MV-4-11 (cell line): ENCODE measurements at regions not wholly inside any gene's neighbourhood (a gene's known extent, or its start where the extent isn't known, plus 50 kb on each side); places are given as distances from the start of the nearest gene placed in this dataset.

ENCODE experiments used
- DNase-seq: peaks from one replicate; lab custom pipeline; 2025; lab: John Stamatoyannopoulos, UW

DNA sequence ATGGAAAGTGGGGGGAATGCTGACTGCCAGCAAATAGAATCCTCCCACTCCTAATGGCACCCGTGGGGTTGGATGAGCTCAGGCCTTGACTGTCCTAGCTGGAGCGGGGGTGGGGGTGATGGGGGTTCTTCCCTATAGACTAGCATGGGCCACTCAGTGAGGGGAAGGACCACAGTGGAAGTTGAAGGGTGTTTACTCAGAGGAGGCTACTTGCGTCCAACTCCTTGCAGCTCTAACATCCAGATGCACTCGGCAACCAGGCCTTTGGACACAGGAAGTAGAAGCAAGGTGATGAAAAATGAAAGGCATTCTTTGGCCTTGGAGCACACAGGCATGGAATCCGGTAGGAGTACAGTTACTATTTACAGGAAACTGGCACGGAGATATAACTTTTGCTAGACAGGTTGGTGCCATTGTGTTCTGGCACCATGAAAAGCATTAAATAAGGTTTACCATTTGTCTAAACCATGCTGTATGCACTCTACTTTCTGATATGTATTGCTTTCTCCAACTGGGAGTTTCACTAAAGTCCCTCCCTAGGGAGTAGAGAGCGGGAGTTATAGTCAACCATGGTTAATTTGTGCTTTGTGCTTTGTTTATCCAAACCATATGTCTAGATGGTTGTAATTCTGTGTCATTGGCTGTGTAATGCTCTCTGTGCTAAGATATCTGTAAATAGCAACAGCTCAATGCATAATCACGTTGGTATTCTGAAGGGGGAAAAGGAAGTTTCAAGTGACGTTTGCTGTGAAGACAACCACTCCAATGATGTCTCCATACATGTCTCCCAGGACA lies 125.3 kb downstream of the TSHZ3 start:
- no peak for DNase-seq

DNA sequence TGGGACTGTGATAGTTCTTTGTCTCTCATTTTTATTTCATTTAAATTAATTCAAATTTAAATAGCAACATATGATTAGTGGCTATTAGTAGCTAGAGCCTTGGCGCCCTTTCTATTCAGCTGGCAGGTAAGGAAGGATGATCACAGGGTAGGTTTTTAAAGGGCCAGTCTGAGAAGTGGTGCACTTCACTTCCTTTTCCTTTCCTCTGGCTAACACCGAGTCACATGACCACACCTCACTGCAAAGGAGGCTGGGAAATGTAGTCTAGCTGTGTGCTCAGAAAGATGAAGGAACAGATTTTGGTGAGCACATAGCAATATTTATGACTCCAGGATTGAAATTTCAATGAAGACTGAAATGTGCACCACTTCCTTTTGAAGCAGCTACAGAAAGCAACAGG lies 128.7 kb downstream of the TSHZ3 start:
- peak; percentile 78 for DNase-seq

DNA sequence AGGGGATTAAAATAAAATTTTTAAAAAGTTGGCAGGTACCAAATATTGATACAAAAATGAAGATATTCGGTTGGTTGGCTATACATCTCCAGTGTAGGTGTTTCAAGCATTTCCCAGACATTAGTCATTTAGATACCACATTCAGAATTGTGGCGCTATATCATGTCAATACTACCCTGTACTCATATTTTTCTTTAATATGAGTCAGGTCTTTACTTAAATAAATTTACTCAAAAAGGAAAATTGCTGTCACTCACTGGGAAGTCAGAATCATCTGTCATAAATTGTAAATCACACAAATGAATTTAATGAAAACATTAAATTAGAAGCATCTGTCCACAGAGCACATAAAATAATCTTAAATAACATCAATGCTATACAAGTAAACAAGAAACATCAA lies 134.2 kb downstream of the TSHZ3 start:
- no peak for DNase-seq

DNA sequence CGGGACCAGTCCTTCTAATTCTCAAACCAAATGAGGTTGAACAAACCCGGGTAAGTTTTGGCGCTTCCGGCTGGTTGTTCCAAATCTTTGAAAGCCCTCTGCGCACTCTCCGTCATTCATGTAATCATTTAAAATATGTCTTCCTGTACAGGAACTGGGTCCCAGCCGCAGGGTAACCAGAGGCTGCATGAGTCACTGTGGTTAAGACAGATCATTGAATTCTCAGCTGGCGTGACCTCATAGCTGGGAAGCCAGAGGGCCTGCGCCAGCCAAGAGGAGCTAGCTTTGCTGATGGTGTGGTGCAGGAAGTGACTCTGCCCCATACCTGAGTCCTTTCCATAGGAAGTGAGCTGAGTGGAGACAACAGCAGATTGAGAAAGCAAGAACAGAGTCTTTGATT lies 135.2 kb downstream of the TSHZ3 start:
- peak; percentile 100 for DNase-seq

DNA sequence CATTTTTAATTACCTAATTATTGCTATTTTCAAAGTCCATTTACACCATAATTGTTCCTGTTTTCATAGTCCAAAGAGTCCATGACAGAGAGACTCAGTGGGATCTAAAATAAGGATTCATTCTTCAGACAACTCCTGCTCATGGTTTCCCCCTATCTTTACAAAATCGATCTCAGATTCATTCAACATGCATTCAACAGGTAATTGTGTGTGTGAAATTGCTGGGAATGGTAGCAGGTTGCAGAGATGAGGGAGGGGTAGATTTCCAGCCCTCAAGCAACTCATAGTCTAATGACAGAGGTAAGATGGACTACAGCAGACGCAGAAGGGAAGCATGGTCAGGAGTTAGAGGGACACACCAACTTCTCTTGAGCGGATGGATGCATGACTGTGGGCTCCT lies 138.1 kb downstream of the TSHZ3 start:
- DNase-seq = no peak

DNA sequence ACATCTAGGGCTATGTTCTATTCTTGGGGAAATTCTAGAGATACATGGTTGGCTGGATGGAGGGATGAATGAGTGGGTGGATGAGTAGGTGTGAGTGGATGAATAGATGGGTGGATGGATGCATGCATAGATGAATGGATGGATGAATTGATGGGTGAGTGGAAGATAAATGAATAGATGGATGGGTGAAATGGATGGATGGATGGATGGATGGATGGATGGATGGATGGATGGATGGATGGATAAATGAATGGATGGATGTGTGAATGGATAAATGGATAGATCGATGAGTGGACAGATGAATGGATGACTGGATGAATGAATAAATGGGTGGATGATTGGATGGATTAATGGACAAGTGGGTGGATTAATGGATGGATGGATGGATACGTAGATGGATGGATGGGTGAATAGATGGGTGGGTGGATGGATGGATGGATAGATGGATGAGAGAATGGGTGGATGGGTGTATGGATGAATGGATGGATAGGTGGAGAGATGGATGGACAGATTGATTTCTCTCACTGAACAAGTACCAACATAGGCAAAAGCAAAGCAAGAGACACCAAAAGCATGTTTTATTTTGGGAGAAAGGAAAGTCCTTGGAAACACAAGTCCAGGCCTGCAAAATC lies 143.2 kb downstream of the TSHZ3 start:
- no peak for DNase-seq

DNA sequence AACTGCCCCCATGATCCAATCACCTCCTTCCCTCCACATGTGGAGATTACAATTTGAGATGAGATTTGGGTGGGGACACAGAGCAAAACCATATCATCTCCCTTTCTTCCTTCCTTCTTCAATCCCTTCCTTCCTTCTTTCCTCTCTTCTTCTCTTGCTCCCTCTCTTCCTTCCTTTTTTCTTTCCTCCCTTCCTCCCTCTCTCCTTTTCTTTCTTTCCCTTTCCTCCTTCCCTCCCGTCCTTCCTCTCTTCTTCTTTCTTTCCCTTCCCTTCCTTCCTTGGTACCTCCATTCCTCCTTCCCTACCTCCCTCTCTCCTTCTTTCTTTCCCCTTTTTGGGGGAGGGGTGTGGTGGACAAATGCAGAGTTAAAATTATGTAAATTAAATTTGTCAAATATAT lies 145.1 kb downstream of the TSHZ3 start:
- DNase-seq = no peak

DNA sequence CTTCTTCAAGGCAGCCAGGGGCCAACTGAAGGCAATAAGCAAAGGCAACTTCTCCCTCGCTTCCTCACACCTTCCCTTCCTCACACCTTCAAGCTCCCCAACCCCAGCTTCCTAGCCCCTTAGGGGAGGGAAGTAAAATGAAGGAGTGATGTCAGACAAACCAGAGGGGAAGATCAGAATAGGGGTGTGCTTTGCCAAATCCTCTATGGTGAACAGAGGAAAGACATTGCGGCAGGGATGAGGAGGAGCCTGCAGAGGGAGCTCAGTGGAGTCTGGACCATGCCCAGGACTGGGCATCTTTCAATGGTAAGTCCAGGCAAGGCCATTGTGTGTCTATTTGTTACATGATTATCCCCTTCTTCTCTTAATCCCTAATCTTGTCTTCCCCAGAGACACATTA lies 164.0 kb downstream of the TSHZ3 start:
- no peak for DNase-seq

DNA sequence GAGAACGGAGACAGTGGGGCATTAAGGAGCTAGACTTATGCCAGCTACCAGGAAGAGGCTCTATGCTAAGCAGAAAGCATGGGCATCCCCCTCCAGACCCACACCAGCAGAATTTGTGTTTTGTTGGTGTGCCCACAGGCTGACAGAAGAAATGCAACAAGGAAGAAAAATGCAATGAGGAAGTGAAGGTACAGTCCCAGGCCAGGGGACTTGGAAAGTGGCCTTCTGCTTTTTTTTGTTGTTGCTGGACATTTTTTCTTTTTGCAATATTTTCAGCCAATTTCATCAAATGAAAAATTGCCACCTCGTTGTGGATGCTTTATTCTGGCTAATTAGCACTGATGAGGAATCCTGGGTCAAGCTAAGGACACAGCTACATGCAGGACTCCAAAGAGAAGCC lies 167.7 kb downstream of the TSHZ3 start:
- DNase-seq = peak; percentile 64

DNA sequence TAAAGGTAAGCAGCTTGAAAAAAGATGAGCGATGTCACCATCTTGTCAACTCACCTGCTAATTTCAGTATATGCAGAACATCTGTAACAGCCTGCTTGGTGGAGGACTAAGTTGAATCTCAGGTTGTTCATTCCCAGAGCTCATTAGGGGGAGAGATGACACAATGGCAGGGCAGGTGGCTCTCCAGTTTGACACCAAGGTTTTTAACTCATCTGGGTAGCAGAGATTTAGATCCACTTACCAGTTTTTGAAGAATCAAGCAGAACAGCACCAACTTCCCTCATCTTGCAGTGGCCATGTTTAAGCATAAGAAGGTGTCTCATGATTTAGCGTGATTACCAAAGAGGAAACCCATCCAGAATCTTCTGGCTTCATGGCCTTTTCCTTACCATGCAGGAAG lies 168.3 kb downstream of the TSHZ3 start:
- DNase-seq = no peak

DNA sequence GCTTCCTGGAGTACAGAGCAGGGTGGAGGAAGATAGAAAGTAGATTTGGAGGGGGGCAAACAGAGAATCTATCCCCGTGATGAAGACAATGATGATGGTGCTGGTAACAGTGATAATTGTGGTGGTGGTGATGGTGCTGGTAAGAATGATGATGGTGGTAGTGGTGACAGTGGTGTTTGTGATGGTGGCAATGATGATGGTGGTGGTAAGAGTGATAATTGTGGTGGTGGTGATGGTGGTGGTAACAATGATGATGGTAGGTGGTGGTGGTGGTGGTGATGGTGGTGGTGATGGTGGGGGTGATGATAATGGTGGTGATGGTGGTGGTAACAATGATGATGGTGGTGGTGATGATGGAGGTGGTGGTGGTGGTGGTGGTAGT lies 169.8 kb downstream of the TSHZ3 start:
- no peak for DNase-seq

DNA sequence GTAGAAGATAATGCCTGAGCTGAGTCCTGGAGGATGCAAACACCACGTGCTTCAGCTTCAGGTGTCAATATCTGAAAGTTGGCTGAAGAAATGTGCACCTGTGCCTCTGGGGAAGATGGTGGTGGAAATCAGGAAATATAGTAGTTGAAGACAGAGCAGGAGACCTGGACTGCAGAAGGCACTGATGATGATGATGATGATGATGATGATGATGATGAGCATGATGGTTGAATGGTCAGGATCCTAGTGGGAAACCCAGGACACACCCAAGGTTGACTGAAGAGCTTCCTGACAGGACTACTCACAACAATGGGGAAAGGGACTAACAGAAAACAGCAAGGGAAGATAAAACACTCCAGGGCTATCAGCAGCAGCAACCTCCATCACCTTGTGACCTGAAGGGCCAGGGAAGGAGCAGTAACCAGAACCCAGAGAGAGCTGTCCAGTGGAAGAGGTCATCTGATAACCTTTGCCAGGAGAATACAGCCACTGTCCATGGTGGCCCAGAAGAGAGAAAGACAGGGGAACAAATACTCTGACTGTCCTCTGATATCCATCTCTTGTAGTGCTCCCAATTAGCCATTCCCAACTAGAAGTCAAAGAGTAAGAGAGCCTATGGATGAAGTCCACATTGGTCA lies 170.3 kb downstream of the TSHZ3 start:
- DNase-seq = no peak

DNA sequence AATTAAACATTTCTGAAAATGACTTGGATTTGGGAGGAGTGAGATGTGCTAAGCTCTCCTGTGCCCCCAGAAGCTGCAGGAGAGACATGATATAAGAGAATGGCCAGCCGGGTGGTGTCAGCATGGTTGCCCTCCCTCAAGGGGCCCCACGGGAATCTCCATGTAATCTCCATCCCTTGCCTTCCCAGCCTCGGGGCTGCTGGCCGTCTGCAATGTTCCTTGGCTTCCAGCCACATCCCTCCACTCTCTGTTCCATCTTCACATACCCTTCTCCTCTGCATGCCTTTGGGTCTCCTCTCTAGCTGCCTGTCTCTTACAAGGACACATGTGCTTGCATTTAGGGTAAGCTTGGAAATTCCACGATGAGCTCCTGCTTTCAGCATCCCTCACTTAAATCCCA lies 172.0 kb downstream of the TSHZ3 start:
- no peak for DNase-seq

DNA sequence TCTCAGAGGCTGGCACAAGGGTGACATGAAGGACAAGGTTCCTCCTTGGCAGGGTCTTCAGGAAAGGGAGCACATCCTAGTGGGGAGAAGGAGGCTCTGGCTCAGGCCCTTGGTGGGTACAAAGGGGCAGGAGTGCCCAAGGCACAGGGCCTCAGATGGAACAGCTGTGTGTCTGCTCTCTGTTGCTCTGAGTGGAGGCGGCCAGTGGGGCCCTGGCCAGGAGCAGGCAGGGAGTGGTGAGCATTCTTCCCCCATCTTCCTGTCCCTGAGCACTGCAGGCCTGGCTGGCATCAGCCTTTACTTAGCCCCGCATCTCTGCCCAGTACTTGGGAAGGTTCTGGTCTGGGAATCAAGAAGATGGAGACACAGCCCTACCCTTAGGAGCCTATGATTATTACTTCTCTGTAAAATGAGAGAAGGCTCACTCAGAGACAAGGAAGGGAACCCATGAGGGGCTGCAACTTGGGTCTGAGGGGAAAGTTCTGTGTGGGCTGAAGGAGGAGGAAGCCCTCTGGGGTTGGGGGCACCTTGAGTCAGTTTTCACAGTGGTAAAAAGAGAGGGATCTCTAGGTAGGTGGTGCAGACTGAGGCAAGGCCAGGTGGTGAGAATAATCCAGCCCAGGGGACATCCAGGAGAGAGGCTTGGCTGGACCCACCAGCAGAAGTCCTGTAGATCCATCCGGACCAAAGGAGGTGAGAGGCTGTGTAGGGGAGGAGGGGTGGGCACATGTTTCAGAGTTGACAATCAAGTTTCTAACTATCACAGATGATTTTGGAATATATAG lies 173.5 kb downstream of the TSHZ3 start:
- no peak for DNase-seq

DNA sequence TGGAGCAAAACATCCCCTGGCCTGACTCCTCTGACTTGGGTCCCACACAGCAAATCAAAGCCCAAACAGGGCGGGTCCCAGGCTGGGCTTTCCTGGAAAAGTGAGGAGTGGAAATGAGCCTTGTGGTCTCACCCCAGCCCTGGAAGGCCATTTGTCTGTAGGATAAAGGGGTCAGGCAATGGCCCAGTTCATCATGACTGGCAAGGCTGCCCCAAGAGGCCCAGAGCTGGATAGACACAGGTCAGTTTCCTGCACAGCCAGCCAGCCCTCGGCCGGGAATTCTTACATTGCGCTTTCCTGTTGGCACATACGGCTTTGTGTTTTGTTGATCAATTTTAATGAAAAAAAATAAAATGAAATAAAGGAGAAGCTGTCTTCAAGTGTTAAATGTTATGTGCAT lies 174.3 kb downstream of the TSHZ3 start:
- no peak for DNase-seq

DNA sequence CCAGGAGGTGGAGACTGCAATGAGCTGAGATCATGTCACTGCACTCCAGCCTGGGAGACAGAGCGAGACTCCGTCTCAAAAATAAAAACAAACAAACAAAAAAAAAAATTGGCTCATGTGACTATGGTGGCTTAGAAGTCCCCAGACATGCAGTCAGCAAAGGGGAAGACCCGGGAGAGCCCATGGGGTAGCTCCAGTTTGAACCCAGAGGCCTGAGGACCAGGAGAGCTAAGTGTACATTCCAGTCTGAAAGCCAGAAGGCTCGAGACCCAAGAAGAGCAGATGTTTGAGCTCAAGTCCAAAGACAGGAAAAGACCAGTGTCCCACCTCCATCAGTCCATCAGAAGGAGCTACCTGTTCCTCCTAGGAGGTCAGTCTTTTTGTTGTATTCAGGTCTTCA lies 175.2 kb downstream of the TSHZ3 start:
- no peak for DNase-seq

DNA sequence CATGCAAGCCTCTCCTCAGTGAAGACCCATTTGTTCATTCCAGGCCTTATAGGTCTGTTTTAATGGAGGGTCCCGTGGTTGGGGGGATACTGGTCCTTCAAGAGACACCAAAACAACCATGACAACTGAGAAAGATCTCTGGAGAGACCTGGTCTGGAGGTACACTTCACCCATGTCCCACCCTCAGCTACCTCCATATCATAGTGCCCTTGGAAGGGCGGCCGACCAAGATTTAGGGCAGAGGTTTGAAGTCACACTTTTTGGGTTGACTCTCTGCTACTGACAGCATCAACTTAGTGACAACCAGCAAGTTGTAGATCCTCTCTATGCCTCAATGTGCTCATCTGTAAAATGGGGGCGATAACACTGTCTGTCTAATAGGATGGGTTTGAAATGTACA lies 177.3 kb downstream of the TSHZ3 start:
- no peak for DNase-seq

DNA sequence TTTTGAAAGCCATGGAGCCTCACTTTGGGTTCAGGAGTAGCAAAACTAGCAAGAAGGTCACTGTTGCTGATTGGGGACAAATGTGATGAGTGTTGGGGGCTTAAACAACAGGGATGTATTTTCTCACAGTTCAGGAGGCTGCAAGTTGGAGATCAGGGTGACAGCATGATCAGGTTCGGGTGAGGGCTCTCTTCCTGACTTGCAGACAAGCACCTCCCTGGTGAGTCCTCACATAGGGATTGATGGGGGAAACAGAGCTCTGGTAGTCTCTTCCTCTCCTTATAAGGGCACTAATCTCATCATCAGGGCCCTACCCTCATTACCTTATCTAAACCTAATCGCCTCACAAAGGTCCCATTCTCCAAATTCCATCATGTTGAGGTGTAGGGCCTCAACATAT lies 179.2 kb downstream of the TSHZ3 start:
- DNase-seq = no peak

DNA sequence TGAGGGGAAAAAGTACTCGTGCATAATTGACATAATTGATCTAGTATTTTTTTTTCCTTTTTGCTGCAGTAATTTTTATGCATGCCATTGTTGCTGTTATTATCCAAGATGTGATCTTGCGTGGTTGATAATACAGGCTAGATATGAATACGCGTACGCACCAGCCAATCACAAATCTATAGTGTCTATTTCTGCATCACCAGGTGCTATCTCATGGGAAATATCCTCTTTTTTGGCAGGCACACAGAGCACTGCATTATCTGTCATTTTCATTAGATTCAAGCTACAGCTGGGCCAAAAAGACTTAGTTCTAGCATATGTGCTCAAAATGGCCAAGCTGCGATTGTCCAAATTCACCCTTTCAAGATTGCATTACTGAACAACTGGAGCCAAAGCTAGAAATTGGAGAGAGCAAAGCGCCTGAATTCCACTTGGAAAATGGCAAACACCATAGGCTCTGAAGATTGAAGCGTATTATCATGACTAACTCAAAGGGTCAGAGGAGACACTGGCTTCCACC lies 181.1 kb downstream of the TSHZ3 start:
- no peak for DNase-seq

DNA sequence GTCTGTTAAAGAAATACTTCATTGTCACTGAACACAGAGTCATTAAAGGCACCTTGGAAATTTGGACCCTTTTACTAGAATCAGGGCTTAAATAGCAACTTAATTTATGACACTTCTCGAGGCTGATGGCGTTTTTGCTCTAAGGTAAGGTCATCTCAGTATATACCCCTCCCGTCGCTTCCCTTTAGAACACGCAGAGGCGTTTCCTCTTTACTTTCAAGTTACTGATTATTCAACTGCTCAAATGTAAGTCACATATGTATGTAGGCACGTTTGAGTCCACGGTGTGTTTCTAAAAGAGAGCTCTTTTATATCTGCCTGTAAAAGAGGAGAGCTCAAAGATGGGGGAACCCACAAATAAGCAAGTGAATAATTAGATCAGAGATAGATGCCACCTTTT lies 181.5 kb downstream of the TSHZ3 start:
- no peak for DNase-seq

DNA sequence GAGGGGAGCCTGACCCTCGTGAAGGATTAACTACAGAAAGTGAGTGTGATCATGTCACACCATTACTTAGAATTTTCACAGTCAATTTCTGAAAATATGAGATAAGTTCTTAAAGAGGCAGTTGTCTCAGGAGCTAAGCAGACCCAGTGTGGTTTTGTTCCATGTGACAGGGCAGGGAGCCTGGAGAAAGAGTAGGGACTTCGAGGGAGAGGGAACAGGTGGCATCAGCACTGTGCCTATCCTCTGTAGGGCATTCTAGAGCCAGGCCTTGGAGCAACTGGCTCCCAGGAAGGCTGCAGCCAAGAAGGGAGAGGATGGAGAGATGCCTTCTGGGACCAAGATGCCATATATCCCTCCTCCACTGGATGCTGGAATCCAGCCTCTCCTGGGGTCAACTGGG lies 183.0 kb downstream of the TSHZ3 start:
- DNase-seq = no peak

DNA sequence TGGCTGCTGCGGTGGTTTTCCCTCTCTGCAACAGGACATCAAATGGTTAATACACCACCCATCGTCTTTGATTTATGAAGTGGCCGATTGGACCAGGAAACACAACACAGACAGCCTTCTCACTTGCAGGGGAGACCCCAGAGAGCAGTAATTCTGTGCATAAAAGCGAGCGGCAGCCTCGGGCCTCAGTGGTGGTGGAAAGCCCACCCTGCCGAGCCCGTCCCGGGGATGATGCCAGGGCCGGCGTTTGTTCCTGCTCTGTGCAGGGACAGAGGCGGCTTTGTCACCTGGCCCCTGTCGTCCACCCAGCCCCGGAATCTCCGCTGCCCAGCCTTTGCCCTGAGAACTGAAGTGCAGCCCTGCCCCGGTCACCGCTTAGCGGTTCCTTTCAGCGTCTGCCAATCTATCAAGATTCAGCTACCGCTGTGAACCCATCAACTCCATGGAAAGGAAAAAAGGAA lies 184.4 kb downstream of the TSHZ3 start:
- no peak for DNase-seq
